Activated CD4-positive, CD25-positive, alpha-beta regulatory T cell (primary cell): ENCODE measurements at regions not wholly inside any gene's neighbourhood (a gene's known extent, or its start where the extent isn't known, plus 50 kb on each side); places are given as distances from the start of the nearest gene placed in this dataset.
"Not testable (repeated sequence)": the region's sequence is repeated elsewhere in the genome, so short reads cannot be mapped to it uniquely, and the experiment has no call there.

Experiments
- DNase-seq, 4 experiments: peaks; one replicate each; lab custom pipeline; 2025; lab: John Stamatoyannopoulos, UW

GRCh38 chr6:90463359-90463758 lies 123.5 kb downstream of the MAP3K7 start:
- DNase-seq: peak in 2 of 4 experiments; percentile 12 to 18

GRCh38 chr6:90462102-90462501 lies 124.8 kb downstream of the MAP3K7 start:
- no peak for DNase-seq

DNA sequence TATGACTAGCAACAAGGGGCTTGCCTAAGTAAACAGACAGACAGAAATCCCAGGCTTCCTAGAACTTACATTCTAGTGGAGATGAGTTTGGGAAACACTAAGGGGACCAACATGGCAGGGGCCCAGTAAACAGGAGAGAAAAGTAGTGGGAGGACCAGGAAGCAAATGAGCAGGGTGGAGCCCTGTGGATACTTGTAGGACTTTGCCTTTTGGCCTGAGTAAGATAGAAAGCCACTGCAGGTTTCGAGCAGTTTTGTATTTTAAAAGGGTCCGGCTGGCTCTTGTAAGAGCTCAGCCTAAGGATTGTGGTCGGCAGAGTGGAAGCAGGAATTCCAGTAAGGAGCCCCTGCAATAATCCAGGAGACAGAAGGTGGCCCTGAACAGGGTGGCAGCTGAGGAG lies 125.5 kb downstream of the MAP3K7 start:
- DNase-seq: no peak

GRCh38 chr6:90460051-90460450 lies 126.8 kb downstream of the MAP3K7 start:
- no peak for DNase-seq

GRCh38 chr6:90459225-90459758 lies 127.6 kb downstream of the MAP3K7 start:
- no peak for DNase-seq

- peak; percentile 15 to 44 (median 36) for DNase-seq
Measured at GRCh38 chr6:90458353-90459224, 128.3 kb downstream of the MAP3K7 start.

- no peak for DNase-seq
Measured at GRCh38 chr6:90457867-90458259, 129.0 kb downstream of the MAP3K7 start.

DNA sequence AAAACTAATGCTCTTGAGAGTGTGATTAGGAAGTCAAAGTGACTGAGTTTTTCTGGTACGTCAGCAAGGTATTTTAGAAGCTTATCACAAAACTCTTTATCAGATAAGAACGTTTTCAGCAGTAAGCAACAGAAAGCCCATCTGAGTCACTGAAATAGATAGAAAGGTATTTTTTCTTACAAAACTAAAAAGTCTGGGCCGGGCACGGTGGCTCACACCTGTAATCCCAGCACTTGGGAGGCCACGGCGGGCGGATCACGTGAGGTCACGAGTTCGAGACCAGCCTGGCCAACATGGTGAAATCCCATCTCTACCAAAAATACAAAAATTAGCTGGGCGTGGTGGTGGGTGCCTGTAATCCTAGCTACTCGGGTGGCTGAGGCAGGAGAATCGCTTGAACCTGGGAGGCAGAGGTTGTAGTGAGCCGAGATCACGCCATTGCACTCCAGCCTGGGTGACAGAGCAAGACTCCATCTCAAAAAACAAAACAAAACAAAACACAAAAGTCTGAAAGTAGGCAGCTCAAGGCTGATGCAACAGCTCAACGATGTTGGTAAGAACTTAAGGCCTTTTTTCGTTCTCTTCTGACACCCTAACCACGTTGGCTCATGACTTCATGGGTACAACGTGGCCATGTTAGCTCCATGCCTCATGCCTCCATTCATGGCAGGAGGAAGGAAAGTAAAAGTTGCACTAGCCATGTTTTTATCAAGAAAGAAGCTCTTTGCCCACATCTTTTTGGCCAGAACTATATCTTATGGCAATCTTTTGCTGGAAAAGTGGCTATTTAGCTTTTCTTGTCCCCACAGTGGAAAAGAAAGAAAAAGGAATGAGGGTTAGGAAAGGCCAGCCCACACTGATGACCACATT lies 129.6 kb downstream of the MAP3K7 start:
- DNase-seq: not testable (repeated sequence)

DNA sequence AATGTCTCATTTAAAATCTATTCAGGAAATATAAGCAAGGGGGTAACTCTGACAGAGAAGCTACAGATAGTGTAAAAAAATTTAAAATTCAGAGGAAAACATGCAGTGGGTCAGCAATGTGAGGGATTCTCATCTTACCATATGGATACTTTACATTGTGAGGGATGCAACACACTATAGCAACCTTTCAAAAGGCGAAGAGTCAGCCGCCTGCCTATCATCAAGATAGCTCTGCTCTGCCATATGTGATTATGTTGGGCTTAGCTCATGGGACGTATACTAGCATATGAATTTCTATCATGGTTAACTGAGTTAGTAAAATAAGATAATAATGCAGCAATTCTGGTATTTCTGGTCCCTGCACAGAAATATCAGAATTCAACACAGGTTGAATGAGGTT lies 130.9 kb downstream of the MAP3K7 start:
- DNase-seq: no peak

- DNase-seq: no peak
Measured at GRCh38 chr6:90454836-90455427, 131.9 kb downstream of the MAP3K7 start.

- no peak for DNase-seq
Measured at GRCh38 chr6:90450268-90450953, 136.5 kb downstream of the MAP3K7 start.

GRCh38 chr6:90449311-90449710 lies 137.6 kb downstream of the MAP3K7 start:
- DNase-seq: no peak

DNA sequence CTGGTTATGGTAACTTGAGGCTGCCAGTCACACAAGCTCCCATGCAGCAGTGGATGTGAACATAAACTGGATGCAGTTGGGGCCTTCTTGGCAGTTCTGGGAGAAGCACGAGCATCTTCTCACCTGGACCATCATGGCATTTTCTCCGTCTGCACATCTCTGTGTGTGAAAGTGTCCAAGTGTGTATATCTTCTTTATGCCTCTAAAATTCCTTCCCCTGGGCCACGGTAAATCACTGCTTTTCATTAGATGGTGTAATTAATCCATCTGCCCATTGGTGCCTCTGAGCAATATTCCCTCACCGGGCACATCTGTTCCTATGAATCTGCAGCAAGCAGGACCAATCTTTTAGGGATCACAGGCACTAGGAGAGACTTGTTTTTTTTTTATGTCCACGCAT lies 138.0 kb downstream of the MAP3K7 start:
- no peak for DNase-seq

DNA sequence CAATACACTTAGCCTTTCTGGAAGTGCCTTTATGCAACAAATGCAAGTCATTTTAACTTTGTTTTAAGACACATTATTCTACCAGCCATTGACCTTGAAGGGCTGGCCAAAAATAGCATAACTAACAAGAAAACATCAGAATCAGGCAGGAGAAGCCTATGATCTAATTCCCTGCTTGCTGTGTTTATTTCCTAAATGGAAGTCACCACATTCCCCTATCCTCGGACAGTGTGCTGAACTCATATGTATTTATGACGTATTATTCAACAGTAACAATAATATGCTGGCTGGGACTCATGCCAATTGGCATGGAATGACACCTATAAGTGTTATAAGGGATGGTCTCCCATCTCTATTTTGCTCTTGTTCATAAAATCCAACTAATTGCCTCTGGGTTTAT lies 140.7 kb downstream of the MAP3K7 start:
- DNase-seq: no peak

DNA sequence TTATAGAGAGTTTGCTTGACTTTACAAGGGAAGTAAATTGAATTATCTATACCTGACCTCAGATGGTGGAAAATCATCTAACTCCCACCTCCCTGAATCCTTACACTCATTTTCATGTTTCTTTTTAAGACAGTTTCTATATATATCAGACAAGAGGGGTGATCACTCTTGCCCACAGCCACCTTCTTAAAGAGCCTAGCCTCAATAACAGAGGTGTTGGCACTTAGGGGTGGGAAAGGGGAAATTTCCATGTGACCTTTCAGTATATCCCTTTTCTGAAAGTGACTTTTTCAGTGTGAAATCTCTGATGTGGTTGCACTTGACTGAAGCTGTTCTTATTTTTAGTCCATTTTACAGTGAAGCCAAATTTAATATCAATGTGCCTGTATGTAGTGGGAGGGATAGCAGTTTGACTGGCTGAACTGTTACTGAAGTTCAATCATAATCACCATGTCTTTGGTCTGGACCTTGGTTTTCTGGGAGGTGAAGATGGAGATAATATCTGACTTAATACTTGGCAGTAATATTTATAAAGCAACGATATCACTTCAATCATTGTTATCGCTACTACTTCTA lies 141.3 kb downstream of the MAP3K7 start:
- DNase-seq: no peak

DNA sequence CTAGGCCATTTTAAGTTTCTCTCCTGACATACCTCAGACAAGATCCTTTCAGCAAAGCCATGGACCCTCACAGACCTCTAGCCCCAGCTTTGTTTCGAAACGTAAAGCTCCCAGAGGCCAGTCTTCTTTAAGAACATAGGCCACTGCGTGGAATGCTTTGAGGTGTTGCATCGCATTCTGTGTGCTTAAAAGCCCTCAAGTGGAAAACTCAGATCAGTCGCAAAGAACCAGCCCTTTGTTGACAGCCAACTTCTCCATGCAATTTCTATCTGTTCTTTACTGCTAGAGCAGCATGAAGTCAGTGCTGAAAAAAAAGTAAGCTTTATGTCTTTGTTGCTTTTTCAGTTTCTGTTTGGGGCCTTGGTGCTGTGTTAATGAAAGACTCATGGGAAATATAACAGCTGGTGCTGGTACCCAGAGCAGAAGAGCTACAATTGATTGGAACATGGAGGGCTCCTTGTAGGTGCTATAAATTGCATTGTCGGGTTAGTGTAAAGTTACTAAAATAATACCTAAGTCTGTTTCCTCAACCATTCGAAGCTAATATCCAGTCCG lies 142.6 kb downstream of the MAP3K7 start:
- no peak for DNase-seq

DNA sequence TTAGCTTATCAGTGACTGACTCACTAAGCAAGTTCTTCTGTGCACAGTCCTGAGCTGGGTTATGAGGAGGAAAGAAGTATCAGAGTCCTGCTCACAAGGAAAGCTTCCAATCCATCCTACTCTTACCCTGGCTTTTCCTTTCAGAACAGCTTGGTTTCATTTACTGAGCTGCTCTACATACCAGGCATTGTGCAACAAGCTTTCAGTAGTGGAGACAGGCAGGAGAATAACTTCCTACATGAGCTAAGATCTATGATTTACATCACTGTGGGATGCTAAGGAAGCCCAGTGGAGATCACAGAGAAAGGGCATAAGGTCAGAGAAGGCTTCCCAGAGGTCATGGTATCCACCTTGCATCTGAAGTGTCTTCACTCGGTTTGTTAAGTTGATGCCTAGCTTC lies 144.5 kb downstream of the MAP3K7 start:
- no peak for DNase-seq

GRCh38 chr6:90440586-90441283 lies 144.1 kb upstream of the BACH2 start:
- no peak for DNase-seq

- DNase-seq: no peak
Measured at GRCh38 chr6:90439586-90439985, 142.9 kb upstream of the BACH2 start.

- DNase-seq: no peak
Measured at GRCh38 chr6:90436403-90436802, 139.8 kb upstream of the BACH2 start.
